GM12875 (cell line): ENCODE measurements at regions not wholly inside any gene's neighbourhood (a gene's known extent, or its start where the extent isn't known, plus 50 kb on each side); places are given as distances from the start of the nearest gene placed in this dataset.

ENCODE experiments used
- H3K4me3 ChIP-seq: one replicate; pipeline ENCODE4 v1.5.1; 2011; ENCODE audit warnings: low read depth, low read length, control low read depth
- CTCF ChIP-seq: IDR thresholded peaks from 2 replicates; pipeline ENCODE4 v1.5.1; 2011; ENCODE audit warnings: low read depth, mild to moderate bottlenecking, control low read depth, inconsistent platforms, low read length, moderate library complexity, borderline replicate concordance; ENCODE audit not compliant: insufficient read depth

- no peak for TF ChIP-seq CTCF
- no peak overlapping the region for H3K4me3 ChIP-seq
Measured at GRCh38 chrX:78429172-78429571, 101.8 kb upstream of the CYSLTR1 start.

- no peak for TF ChIP-seq CTCF
- no peak overlapping the region for H3K4me3 ChIP-seq
Measured at GRCh38 chrX:78388663-78389062, 61.3 kb upstream of the CYSLTR1 start.

DNA sequence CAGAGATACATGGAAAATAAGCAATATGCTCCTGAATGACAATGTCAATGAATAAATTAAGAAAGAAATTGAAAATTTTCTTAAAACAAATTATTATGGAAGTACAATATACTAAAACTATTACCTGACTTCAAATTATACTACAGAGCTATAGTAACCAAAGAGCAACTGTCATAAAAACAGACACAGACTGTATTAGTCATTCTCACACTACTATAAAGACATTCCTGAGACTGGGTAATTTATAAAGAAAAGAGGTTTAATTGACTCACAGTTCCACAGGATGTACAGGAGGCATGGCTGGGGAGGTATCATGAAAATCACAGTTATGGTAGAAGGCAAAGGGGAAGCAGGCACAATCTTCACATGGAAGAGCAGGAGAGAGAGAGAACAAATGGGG is 60.0 kb upstream of the CYSLTR1 start:
- H3K4me3 ChIP-seq: no peak overlapping the region
- no peak for TF ChIP-seq CTCF

- TF ChIP-seq CTCF: no peak
- H3K4me3 ChIP-seq: no peak overlapping the region
Measured at GRCh38 chrX:78384486-78384885, 57.1 kb upstream of the CYSLTR1 start.

DNA sequence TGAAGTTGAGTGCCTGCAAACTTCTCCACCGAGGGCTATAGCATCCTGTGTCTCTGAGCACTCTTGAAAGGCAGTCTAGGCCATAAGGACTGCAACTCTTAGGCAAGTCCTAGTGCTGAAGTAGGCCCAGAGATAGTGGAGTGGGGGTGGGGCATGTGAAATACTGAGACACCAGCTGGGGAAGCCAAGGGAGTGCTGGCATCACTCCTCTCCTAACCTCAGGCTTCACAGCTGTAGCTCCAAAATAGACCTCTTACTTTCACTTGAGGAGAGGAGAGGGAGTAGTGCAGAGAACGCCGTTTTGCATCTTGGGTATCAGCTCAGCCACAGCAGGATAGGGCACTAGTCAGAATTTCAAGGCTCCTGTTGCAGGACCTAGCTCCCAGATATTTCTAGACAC is 56.2 kb upstream of the CYSLTR1 start:
- H3K4me3 ChIP-seq: no peak overlapping the region
- TF ChIP-seq CTCF: no peak

- no peak for TF ChIP-seq CTCF
Measured at GRCh38 chrX:78378476-78379115, 51.2 kb upstream of the CYSLTR1 start.

More at GRCh38 chrX:78378476-78379115, 51.2 kb upstream of the CYSLTR1 start:
- no peak overlapping the region for H3K4me3 ChIP-seq
